K562 (cell line): ENCODE measurements at regions not wholly inside any gene's neighbourhood (a gene's known extent, or its start where the extent isn't known, plus 50 kb on each side); places are given as distances from the start of the nearest gene placed in this dataset.

Experiments
- ERF ChIP-seq: fragments of 450-650 bp; formaldehyde crosslinking; IDR thresholded peaks from 2 replicates; pipeline ENCODE4 v1.4.0; 2020; ENCODE audit warnings: mild to moderate bottlenecking, mixed read lengths
- KLF6 ChIP-seq: fragments of 250-450 bp; sonication (Bioruptor Pico); IDR thresholded peaks from 2 replicates; pipeline ENCODE4 v1.4.0; 2020; ENCODE audit warnings: mild to moderate bottlenecking, moderate library complexity, borderline replicate concordance
- NR3C1 ChIP-seq: sonication (generic); formaldehyde crosslinking; IDR thresholded peaks from 2 replicates; pipeline ENCODE4 v1.8.1; 2022; ENCODE audit warnings: missing genetic modification reagents
- RBM39 ChIP-seq: fragments of 200-400 bp; formaldehyde crosslinking; optimal IDR thresholded peaks from 2 replicates; pipeline ENCODE3; 2018; ENCODE audit warnings: low read depth, low read length
- SMAD3 ChIP-seq: fragments of 450-650 bp; formaldehyde crosslinking; conservative IDR thresholded peaks from 2 replicates; pipeline ENCODE4 v1.4.0; 2020; ENCODE audit warnings: mild to moderate bottlenecking
- ZZZ3 ChIP-seq: fragments of 450-650 bp; IDR thresholded peaks from 2 replicates; pipeline ENCODE4 v1.6.1; 2016; ENCODE audit warnings: antibody characterized with exemption, mild to moderate bottlenecking, moderate library complexity
- TF ChIP-seq, protein P1 (sequence below), 2 experiments: IDR thresholded peaks; 2 replicates each; pipeline ENCODE4 v1.6.1; 2012; ENCODE audit warnings: improper control_type of control experiment in 2 of 2, low read depth in 2 of 2, low read length in 2 of 2, borderline replicate concordance in 1 of 2
- TF ChIP-seq, protein P2 (sequence below): fragments of 250-450 bp; sonication (Bioruptor Pico); IDR thresholded peaks from 2 replicates; pipeline ENCODE4 v1.5.0; 2021; ENCODE audit warnings: mild to moderate bottlenecking, borderline replicate concordance
- TF ChIP-seq, protein P3 (sequence below): fragments of 250-450 bp; sonication (Bioruptor Pico); IDR thresholded peaks from 2 replicates; pipeline ENCODE4 v1.4.0; 2020

DNA sequence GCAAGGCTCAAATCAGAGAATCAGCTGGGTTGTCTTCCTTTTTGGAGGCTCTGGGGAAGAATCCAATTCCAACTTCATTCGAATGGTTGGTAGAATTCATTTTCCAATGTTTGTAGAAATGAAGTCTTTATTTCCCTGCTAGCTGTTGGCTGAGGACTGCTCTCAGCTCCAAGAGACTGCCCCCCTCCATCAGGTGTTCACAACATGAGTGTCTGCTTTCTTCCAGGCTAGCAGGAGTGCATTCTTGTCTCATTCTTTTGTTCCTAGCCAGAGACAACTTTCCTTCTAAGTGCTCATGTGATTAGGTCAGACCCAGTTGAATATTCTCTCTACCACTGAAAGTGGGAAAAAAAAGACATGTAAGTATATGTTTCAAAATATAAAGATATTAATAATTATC, 95.2 kb downstream of the HLX start (continued):
- TF ChIP-seq, protein P1, sequence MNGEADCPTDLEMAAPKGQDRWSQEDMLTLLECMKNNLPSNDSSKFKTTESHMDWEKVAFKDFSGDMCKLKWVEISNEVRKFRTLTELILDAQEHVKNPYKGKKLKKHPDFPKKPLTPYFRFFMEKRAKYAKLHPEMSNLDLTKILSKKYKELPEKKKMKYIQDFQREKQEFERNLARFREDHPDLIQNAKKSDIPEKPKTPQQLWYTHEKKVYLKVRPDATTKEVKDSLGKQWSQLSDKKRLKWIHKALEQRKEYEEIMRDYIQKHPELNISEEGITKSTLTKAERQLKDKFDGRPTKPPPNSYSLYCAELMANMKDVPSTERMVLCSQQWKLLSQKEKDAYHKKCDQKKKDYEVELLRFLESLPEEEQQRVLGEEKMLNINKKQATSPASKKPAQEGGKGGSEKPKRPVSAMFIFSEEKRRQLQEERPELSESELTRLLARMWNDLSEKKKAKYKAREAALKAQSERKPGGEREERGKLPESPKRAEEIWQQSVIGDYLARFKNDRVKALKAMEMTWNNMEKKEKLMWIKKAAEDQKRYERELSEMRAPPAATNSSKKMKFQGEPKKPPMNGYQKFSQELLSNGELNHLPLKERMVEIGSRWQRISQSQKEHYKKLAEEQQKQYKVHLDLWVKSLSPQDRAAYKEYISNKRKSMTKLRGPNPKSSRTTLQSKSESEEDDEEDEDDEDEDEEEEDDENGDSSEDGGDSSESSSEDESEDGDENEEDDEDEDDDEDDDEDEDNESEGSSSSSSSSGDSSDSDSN (IDR thresholded peaks at IDR 0.05; ENCODE audit: borderline replicate concordance in 1 of 2, low read depth in 2 of 2, low read length in 2 of 2) = no peak
- TF ChIP-seq ERF (CRISPR knock-in tag) = no peak
- no peak for TF ChIP-seq KLF6 (CRISPR knock-in tag)
- TF ChIP-seq, protein P2, sequence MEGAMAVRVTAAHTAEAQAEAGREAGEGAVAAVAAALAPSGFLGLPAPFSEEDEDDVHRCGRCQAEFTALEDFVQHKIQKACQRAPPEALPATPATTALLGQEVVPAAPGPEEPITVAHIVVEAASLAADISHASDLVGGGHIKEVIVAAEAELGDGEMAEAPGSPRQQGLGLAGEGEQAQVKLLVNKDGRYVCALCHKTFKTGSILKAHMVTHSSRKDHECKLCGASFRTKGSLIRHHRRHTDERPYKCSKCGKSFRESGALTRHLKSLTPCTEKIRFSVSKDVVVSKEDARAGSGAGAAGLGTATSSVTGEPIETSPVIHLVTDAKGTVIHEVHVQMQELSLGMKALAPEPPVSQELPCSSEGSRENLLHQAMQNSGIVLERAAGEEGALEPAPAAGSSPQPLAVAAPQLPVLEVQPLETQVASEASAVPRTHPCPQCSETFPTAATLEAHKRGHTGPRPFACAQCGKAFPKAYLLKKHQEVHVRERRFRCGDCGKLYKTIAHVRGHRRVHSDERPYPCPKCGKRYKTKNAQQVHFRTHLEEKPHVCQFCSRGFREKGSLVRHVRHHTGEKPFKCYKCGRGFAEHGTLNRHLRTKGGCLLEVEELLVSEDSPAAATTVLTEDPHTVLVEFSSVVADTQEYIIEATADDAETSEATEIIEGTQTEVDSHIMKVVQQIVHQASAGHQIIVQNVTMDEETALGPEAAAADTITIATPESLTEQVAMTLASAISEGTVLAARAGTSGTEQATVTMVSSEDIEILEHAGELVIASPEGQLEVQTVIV (CRISPR knock-in tag) = no peak
- no peak for TF ChIP-seq ZZZ3
- no peak for TF ChIP-seq RBM39
- TF ChIP-seq, protein P3, sequence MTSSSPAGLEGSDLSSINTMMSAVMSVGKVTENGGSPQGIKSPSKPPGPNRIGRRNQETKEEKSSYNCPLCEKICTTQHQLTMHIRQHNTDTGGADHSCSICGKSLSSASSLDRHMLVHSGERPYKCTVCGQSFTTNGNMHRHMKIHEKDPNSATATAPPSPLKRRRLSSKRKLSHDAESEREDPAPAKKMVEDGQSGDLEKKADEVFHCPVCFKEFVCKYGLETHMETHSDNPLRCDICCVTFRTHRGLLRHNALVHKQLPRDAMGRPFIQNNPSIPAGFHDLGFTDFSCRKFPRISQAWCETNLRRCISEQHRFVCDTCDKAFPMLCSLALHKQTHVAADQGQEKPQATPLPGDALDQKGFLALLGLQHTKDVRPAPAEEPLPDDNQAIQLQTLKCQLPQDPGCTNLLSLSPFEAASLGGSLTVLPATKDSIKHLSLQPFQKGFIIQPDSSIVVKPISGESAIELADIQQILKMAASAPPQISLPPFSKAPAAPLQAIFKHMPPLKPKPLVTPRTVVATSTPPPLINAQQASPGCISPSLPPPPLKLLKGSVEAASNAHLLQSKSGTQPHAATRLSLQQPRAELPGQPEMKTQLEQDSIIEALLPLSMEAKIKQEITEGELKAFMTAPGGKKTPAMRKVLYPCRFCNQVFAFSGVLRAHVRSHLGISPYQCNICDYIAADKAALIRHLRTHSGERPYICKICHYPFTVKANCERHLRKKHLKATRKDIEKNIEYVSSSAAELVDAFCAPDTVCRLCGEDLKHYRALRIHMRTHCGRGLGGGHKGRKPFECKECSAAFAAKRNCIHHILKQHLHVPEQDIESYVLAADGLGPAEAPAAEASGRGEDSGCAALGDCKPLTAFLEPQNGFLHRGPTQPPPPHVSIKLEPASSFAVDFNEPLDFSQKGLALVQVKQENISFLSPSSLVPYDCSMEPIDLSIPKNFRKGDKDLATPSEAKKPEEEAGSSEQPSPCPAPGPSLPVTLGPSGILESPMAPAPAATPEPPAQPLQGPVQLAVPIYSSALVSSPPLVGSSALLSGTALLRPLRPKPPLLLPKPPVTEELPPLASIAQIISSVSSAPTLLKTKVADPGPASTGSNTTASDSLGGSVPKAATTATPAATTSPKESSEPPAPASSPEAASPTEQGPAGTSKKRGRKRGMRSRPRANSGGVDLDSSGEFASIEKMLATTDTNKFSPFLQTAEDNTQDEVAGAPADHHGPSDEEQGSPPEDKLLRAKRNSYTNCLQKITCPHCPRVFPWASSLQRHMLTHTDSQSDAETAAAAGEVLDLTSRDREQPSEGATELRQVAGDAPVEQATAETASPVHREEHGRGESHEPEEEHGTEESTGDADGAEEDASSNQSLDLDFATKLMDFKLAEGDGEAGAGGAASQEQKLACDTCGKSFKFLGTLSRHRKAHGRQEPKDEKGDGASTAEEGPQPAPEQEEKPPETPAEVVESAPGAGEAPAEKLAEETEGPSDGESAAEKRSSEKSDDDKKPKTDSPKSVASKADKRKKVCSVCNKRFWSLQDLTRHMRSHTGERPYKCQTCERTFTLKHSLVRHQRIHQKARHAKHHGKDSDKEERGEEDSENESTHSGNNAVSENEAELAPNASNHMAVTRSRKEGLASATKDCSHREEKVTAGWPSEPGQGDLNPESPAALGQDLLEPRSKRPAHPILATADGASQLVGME = no peak
- TF ChIP-seq NR3C1 = no peak
- TF ChIP-seq SMAD3 (CRISPR knock-in tag) = no peak
